HG03039 (cell line): ENCODE measurements at regions not wholly inside any gene's neighbourhood (a gene's known extent, or its start where the extent isn't known, plus 50 kb on each side); places are given as distances from the start of the nearest gene placed in this dataset.
"Not testable (repeated sequence)": the region's sequence is repeated elsewhere in the genome, so short reads cannot be mapped to it uniquely, and the experiment has no call there.

Experiments used
- ATAC-seq: cut with Tn5 transposase; IDR thresholded peaks from one replicate; pipeline ENCODE4 v1.9.1; 2021; ENCODE audit warnings: mild to moderate bottlenecking, moderate library complexity; ENCODE audit not compliant: unreplicated experiment

DNA sequence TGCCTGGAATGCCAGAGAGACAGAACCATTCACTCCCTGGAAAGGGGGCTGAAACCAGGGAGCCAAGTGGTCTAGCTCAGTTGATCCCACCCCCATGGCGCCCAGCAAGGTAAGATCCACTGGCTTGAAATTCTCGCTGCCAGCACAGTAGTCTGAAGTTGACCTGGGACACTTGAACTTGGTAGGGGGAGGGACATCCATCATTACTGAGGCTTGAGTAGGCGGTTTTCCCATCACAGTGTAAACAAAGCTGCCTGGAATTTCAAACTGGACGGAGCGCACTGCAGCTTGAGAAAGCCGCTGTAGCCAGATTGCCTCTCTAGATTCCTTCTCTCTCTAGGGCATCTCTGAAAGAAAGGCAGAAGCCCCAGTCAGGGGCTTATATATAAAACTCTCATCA lies 310.7 kb upstream of the DPPA4 start:
- ATAC-seq, result no peak

DNA sequence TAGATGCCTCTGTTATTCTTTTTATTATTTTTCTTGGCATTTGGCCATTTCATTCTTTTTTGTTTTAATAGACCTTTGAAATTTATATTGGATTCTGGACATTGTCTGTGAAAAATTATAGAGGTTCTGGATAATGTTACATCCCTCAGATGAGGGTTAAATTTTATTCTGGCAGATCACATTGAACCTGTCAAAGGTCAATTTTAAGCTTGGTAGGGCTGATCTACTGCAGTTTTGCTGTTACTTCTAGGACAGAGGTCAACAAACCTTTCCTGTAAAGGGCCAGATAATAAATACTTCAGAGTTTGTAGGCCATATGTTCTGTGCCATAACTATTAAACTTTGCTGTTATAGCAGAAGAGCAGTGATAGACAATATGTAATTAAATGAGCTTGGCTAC lies 318.9 kb upstream of the DPPA4 start:
- no peak for ATAC-seq

DNA sequence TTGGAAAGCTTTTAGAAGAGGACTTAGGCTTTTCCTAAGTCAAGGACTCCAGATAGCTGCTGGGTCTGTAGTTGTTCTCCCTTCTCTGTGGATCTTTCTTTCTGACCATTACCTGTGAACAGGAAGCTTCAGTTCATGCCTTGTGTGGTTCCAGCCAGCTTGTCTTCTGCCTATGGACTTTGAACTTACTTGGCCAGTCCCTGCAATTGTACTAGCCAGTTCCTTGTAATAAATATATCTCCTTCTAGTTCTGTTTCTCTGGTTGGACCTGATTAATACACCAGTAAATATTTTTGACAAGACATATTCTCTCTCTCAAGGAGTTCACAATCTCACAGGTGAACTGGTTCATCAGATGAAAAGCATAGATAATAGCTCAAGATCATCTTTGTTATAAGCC lies 341.3 kb upstream of the DPPA4 start:
- ATAC-seq, result no peak

DNA sequence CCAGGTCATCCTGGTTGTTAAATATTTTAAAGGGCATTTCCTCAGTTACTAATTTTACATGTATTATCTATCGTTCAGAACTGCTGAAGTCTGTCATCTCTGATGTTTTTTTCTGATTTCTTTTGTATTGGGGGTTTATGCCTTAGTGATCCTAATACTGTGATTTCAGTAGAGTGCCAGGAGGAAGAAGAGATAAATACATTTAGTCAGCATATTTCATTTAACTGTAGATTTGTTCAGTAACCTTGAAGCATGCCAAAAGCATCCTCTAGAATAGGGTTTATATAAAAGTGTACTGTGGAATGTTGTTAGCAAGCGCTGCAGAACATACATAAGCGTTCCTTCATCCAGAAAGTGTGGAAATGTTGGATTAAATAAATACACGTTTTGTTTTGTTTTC lies 342.3 kb upstream of the DPPA4 start:
- no peak for ATAC-seq

DNA sequence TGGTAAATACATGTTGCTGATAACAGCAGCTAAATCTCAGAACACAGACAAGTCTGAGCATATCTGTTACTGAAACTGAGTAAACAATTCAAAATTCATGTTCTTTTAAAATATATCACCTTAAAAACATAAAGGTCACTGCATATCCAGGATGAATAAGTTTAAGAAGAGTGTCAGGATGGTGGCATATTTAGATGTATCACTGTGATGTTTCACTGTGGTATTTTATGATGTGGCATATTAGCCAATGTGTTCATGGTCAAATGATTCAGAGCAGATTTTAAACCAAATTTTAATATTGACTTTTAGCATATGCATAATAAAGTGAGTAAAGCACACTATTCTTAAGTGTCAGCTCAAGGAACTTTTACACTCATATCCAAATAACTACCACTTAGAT lies 346.4 kb upstream of the DPPA4 start:
- no peak for ATAC-seq

DNA sequence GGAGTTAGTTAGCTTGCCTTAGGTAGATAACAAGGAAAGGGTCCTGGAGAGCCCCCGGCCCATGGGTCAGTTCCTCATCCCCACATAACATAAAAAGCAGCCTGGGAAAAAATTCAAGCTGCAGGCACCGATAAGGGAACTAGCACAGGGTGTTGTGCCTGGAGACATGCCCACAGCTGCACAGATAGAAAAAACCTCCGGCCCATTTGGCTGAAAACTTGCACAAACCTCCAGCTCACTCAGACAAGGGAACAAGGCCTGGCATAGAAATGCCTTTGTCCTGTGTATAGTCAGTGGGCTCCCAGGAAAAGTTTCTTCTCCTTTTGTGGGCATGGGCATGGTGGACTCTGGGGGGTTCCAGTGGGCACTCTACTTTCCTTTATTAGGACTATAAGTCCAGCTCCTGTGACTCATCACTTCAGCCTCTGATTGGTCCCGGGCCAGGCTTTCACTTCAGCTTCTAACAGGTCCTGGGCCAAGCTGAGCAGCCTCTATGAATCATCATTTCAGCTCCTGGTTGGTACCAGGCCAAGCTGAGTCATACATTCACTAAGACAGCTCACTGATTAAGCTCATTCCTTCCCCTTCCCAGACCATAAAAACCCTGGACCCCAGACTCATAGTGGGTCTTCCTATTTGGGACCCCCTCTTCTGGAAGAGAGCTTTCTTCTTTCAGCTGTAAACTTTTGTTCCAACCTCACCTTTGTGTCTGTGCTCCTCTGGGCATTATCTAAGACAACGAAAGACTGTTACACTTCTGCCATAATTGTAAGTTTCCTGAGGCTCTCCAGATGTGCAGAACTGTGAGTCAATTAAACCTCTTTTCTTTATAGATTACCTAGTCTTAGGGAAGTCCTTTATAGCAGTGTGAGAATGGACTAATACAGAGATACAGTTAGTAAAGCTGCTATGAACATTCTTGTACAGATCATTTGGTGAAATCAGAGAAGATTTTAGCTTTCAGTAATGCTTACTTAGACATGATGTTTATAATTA lies 348.0 kb upstream of the DPPA4 start:
- no peak for ATAC-seq

DNA sequence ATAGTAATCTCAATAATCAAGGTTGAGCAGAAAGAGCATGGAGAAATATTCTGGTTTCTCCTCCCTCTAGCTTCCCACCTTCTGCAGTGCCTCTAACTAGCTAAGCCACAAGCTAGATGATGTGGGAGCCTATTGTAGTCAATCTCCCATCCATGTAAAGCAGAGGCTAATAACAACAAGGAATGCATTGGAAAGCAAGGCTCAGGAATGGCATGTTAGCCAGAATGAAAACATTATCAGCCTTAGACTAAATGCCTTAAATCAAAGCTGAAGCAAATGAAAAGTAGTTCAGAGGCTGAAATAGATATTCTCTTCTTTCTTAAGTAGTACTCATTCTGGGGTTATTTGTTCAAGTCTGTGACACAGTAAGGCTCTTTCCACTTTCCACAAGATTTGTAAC lies 350.3 kb upstream of the DPPA4 start:
- no peak for ATAC-seq

DNA sequence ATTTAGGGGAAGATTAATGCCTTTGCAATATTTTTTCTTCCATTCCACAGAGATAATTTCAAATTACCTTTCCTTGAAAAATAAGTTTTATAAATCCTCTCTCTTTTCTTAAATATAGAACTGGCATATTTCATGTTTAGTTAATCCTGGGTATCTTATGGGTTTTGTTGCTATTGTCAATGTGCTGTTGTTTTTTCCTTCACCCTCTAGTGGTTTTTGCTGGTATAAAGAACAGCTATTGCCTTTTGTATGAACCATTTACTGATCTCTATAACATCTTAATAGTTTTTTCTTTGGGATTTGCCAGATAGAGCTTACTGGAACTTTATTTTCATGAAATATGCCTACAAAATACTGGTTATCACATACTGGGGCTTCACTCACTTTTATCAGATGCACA lies 359.6 kb upstream of the DPPA4 start:
- no peak for ATAC-seq

DNA sequence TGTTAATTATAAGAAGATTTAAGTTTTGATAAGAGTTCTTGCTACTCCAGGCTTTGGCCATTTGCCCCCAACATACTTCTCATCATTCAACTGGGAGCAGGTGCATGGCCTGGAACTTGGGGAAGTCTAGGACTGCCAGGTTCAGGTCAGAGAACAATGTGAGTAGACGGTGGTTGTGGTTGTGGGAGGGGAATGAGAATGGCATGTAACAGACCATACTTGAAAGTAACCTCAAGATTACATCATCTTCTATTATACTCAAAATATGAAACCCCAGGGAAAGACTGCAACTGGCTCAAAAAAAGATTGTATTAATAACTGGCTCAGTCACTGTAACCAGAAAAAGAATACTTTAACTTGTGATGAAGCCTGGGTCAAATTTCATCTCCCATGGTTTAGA lies 364.9 kb upstream of the DPPA4 start:
- ATAC-seq, result peak; percentile 92

DNA sequence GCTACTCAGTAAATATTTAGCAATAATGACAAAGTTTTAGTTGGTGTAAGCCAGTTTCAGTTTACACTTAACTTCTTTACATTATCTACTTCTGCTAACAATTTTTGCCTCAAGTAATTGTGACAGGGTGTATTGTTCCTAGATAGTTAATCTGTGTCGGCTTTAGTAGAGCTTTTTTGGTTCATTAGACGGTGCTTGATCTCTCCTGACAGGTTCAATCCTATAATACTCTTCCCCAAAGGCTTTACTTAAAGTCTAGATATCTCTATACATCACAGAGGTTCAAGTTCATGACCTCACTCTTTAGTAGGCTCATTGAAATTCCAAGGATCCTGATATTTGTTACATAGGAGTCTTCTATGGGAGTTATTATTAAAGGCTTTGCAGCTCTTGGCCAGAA lies 365.6 kb upstream of the DPPA4 start:
- ATAC-seq, result no peak

DNA sequence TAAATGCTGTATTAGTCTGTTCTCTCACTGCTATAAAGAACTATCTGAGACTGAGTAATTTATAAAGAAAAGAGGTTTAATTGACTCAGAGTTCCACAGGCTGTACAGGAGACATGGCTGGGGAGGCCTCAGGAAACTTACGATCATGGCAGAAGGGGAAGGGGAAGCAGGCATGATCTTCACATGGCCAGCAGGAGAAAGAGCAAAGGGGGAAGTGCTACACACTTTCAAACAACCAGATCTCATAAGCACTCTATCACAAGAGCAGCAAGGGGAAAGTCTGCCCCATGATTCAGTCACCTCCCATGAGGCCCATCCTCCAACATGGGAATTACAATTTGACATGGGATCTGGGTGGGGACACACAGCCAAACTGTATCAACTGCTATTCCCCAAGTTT lies 367.8 kb upstream of the DPPA4 start:
- ATAC-seq, result not testable (repeated sequence)

DNA sequence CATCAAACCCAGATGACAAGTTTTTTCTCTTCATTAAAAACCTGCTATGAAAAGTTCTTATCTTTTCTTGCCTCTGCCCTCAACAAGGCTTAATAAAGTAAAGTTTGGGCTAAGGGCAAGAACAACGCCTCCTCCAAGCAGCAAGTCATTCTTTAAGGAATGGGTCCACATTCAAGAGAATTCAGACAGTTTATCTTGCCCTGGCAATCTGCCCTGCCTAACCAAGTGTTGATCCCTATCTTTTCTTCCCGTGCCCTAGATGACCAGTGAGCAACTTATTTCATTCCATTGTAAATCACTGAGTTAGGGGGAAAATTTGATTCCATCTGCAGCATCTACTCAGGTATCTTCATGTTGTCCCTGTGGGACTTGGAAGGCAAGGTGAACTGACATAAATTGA lies 370.3 kb upstream of the DPPA4 start:
- ATAC-seq, result no peak

DNA sequence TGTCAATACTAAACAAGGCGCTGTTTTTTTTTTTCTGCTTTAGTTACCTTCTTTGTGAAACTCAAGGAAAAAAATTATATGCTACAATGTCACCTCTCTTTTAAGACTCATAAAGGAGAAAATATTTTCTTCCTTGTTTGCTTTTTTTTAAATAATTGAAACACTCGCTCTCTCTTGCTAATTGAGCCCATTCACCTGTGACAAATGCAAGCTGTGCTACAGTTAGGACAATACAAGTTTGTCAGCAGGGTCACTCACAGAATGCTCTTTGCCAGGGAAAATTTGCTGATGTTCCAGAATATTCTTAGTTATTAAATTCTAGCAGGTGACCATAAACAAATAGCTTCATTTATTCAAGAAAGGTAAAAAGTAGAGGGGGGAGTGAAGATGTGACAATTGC lies 375.9 kb upstream of the DPPA4 start:
- ATAC-seq, result no peak

DNA sequence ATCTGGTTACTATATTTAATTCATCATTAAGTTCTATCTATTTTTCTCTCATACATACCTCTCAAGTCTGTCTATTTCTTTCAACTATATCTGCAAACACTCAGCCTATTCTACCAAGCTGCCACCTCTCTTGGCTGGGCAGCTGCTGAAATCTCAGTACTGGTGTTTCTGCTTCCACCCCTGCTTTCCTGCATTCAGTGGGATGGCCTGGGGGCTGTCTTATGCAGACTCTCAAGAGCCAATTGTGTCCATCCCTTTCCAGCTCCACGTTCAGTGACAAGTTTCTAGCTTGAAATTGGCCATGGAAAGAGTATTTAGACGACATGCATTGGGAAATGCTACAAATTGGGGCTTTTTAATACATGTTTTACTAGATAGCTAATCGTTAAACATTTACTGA lies 378.4 kb upstream of the DPPA4 start:
- no peak for ATAC-seq

DNA sequence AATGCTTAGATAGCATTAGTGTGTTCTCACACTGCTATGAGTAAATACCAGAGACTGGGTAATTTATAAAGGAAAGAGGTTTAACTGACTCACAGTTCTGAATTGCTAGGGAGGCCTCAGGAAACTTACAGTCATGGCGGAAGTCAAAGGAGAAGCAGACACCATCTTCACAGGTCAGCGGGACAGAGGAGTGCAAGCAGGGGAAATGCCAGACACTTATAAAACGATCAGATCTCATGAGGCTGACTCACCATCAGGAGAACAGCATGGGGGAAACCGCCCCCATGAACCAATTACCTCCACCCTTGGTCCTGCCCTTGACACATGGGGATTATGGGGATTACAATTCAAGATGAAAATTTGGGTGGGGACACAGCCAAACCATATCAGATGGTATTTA lies 381.5 kb upstream of the DPPA4 start:
- no peak for ATAC-seq

DNA sequence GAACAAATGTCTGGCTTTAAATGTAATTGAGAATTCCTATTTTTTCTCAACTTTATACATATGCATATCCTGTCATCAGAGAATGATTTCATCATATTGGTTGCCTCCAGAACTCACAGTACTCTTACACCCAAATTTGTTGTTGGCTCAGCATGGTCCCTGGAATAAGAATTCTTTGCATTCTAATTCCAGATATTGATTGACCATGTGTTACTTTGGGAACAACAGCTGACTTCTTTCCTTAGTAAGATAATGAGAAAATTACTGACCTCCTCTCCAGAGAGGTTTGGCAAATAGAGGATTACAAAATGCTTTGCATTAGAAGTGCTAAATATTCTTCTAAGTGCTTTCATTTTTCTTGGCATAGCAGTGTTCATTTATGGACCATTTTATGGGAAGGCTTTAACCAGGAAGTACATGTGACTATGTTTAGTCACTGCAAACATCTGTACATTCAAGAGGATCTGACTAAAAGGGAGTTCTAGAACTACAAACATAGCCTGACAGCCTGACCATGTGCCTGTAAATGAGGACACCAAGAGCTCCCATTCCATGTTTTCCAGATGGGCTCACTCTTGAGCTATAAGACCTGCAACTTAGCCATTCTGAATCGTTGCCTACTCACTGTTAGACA lies 391.6 kb upstream of the DPPA4 start:
- ATAC-seq, result no peak

DNA sequence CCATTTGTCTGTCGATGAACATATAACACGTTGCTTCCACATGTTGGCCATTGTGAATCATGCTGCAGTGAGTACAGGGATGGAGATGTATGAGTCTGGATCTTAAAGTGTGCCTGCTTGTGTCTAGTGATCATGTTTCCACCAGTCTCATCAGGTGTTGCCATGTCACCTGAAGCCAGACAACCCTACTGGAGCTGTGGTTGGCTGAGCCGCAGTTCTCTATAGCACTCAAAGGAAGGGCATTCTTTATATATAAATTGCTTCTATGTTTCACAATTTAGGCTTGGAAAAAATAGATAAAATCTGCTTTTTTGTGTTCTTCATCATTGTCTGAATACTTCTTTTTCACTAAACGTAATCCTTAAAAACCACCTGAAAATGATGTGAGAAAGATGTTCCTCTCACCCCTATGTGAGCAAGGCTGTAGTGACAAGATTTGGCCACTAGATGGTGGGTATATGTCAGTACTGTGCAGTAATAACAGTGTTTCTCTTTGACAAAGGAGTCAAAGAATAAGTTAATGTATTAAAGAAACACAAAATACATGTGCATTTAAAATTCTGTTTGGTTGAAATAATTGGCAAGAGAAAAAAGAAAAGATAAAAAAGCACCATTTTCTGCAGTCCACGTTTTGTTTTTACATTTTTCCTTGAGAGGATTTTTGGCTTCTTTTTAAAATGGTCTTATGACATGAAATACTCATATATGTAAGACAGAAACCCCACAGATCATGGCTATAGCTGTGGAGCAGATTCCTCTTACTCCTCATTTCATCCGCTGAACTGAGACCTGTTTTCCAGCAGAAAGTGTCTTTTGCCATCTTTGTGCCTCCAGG lies 394.5 kb upstream of the DPPA4 start:
- ATAC-seq, result peak; percentile 97

DNA sequence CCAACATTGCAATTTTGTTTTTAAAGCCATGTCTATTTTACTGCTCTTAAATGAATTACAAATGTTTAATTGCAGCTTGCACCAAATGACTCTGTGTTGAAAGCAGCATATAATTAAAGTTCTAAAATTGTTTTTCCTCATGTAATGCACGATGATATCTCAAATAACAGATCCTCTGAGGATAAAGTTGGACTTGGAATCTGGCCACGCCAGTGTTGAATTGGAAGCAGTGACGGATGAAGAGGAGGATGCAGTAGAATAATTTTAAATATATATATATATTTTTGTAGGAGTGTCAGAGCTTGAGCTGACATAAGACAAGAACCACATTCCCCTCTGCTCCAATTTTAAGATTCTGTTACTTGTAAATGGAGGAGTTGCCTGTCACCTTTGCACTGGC lies 406.6 kb upstream of the DPPA4 start:
- ATAC-seq, result no peak

DNA sequence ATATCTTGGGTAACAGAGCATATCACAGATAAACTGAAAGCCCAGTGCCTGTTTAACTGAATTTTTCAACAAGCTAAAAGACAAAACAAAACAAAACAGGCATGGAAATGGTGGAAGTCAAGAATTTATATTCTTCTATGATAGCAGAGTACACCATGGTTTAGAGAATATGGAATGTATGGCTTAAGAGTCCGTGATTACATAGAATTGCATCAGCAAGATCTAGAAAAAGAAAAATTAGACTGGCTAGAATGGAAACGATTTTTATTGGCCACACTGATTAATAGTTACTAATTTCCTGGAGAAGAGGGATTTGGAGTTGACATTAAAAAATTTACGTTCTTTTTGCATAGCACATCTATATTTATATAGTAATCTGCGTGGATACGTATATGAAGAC lies 435.2 kb upstream of the DPPA4 start:
- ATAC-seq, result no peak

DNA sequence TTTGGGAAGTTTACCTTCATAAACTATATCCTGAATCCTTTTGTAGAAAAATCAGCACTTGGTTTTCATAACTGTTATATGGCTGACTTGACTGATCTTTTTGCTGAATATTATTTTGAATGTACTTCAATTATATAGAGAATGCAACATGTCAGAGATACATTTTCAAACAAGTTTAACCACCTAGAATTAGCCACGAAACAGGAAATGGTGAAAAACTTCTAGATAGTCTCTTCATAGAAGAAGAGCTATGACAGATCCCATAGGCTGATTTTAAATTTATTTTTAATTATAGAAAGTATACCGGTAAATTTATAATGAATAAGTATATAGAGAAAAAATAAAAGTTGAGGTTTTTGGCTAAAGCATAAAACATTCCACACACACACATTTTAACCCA lies 436.8 kb upstream of the DPPA4 start:
- ATAC-seq, result no peak

DNA sequence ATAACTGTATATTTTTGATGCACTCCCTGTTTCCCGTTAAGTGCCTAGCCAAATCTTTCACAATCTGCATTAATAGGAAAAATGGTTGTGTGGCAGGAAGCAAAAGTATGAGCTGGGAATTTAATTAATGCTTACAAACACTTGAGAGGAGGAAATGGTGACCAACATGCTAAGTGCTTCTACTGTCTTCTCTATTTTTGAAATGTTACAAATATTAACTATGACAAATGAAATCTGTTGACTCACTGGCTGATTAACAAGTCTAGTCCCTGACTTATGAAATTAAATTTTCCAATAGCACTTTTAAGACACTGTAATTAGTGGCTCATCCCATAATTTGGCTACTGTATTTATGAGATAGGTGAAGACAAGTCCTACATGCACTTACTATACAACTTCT lies 446.9 kb upstream of the DPPA4 start:
- ATAC-seq, result no peak
